Breast epithelium (tissue), 4 donors: ENCODE measurements at regions not wholly inside any gene's neighbourhood (a gene's known extent, or its start where the extent isn't known, plus 50 kb on each side); places are given as distances from the start of the nearest gene placed in this dataset.

Source experiments
- DNase-seq, 2 donors: peaks; one replicate each; pipeline ENCODE4 v3.0.0-alpha.2; 2019; ENCODE audit warnings: low spot score in 2 of 2
- H3K27ac ChIP-seq, 2 donors: fragments of 200-600 bp; sonication (generic) in 1 of 2; one replicate each; pipeline ENCODE4 v1.5.1; 2016 to 2019; ENCODE audit warnings: mild to moderate bottlenecking in 1 of 2
- H3K27me3 ChIP-seq, 2 donors: fragments of 200-600 bp; sonication (generic) in 1 of 2; one replicate each; pipeline versions ENCODE4 v1.5.1 to v1.6.0; 2017 to 2019; ENCODE audit warnings: control low read depth in 1 of 2, mild to moderate bottlenecking in 1 of 2
- H3K36me3 ChIP-seq: fragments of 200-600 bp; one replicate; pipeline ENCODE4 v1.5.1; 2019
- H3K4me1 ChIP-seq, 2 donors: fragments of 200-600 bp; sonication (generic); one replicate each; pipeline ENCODE4 v1.5.1; 2016 to 2019; ENCODE audit warnings: control low read depth in 1 of 2
- H3K4me3 ChIP-seq, 3 donors: fragments of 200-600 bp; sonication (generic); 1 replicate in 2 of 3; 2 replicates in 1 of 3; pipeline ENCODE4 v1.5.1; 2016 to 2019; ENCODE audit warnings: mild to moderate bottlenecking in 3 of 3, moderate library complexity in 2 of 3
- H3K9me3 ChIP-seq, 2 donors: fragments of 200-600 bp; sonication (generic) in 1 of 2; one replicate each; pipeline ENCODE4 v1.5.1; 2016 to 2019; ENCODE audit warnings: control low read depth in 1 of 2
- POLR2A ChIP-seq: fragments of 450-650 bp; IDR thresholded peaks from one replicate; pipeline ENCODE4 v1.6.1; 2016; ENCODE audit warnings: antibody characterized with exemption, mild to moderate bottlenecking, moderate library complexity
- POLR2AphosphoS5 ChIP-seq, 3 donors: sonication (generic); formaldehyde crosslinking; IDR thresholded peaks; one replicate each; pipeline ENCODE4 v1.6.1; 2017; ENCODE audit warnings: antibody characterized with exemption in 3 of 3
- intact Hi-C: fragments of 100-400 bp; cut with DNase I; formaldehyde crosslinking; loops from one replicate; pipeline ENCODE4 v1.15.1; 2023; ENCODE audit warnings: low total_unique reads
- TF ChIP-seq, protein P1 (sequence below), 3 donors: fragments of 450-650 bp; IDR thresholded peaks; one replicate each; pipeline ENCODE4 v1.5.1; 2016 to 2017; ENCODE audit warnings: antibody characterized with exemption in 3 of 3, mild to moderate bottlenecking in 3 of 3, moderate library complexity in 3 of 3

DNA sequence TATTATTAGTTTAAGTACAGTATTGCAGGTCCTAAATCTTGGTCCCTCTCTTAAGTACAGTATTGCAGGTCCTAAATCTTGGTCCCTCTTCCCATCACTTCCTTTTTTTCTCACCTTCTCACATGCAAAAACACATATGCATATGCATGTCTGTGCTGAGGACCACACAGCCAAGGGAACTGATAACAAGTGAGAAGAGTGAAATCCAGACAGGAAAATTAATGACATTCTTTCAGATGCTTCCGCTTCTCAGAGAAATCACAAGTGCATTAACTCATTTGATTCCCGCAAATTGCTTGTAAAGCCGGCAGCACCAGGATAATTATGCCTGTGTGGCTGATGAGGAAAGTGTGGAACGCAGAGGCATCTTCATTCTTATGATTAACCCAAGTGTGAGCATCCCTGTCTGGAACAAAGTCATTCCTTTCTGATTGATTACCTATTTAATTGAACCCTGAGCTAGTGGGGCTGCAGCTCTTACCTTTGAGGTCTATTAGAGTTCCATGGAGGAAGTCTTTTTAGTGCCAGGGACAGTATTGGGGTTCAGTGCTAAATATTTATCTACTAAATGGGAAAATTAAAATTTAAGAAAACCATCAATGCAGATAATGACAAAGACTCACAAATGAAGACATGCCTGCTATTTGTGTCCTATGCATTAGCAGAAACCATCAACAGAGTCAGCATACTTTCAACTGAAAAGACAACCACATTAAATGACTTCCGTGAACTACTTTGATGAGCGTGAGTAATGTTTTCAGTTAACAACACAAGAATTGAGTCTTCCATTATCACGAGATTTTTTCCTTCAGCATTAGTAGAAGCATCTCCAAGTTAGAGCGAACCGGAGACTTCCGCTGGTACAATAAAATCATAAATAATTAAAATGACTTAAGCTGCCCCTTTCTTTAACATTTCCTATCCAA is 220.4 kb upstream of the SLC35G4 start:
- Histone ChIP-seq H3K27ac (no peak overlapping the region), H3K4me1 (no peaks in the 10 kb centered on the region), H3K9me3 (no peaks in the 10 kb centered on the region), H3K27me3 (no peaks in the 10 kb centered on the region), H3K36me3 (no peaks in the 10 kb centered on the region), H3K4me3 (no peak overlapping the region)
- intact Hi-C loops, result no loop called here
- no peak for DNase-seq
- TF ChIP-seq, protein P1, sequence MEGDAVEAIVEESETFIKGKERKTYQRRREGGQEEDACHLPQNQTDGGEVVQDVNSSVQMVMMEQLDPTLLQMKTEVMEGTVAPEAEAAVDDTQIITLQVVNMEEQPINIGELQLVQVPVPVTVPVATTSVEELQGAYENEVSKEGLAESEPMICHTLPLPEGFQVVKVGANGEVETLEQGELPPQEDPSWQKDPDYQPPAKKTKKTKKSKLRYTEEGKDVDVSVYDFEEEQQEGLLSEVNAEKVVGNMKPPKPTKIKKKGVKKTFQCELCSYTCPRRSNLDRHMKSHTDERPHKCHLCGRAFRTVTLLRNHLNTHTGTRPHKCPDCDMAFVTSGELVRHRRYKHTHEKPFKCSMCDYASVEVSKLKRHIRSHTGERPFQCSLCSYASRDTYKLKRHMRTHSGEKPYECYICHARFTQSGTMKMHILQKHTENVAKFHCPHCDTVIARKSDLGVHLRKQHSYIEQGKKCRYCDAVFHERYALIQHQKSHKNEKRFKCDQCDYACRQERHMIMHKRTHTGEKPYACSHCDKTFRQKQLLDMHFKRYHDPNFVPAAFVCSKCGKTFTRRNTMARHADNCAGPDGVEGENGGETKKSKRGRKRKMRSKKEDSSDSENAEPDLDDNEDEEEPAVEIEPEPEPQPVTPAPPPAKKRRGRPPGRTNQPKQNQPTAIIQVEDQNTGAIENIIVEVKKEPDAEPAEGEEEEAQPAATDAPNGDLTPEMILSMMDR (IDR thresholded peaks at IDR 0.05), result no peak
- no peak for TF ChIP-seq POLR2AphosphoS5 (IDR thresholded peaks at IDR 0.05)
- no peak for TF ChIP-seq POLR2A

DNA sequence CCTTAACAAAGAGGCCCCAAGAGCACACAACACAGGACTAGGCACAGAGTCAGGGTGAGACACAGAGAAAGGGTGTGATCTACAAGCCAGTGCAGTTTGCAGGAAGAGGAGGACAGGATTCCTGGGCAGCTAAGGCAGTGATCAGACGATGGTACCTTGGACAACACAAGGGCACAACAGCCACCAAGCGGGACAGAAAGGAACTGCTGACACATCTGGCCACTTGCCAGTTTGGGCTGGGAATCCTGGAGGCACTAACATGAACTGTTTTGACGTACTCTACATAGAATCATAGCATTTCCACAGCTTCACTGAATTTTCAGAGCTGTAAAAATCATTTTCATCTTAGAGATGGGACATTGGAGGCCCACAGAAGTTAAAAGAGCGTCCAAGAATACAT is 221.5 kb upstream of the SLC35G4 start:
- Histone ChIP-seq H3K36me3 (no peaks in the 10 kb centered on the region), H3K4me3 (no peak overlapping the region), H3K27ac (no peak overlapping the region), H3K4me1 (no peaks in the 10 kb centered on the region), H3K9me3 (no peaks in the 10 kb centered on the region), H3K27me3 (no peaks in the 10 kb centered on the region)
- TF ChIP-seq POLR2AphosphoS5 (IDR thresholded peaks at IDR 0.05), result no peak
- TF ChIP-seq, protein P1 (IDR thresholded peaks at IDR 0.05), result peak in 2 of 3 donors; percentile 14 to 27
- intact Hi-C loops, result no loop called here
- no peak for DNase-seq

DNA sequence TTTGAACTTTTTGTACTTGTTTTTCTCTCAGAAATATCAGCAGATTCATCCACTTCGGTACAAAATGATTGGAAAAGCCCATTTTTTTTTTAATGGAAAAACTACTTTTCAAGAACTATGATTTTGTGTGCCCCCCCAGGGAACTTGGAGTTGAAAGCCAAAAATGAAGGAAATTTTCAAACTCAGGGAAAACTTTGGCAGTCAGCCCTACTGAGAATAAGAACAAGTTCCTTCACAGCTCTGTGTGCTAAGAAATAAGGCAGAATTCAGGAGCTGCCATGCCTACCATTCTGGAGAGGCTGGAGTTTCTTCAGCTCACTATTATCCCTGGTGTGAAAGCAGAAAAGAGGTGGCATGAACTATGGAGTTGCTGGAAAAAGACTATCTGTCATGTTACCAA is 226.0 kb upstream of the SLC35G4 start:
- H3K4me3 ChIP-seq, result no peak overlapping the region
- no peaks in the 10 kb centered on the region for H3K27me3 ChIP-seq
- intact Hi-C loops, result no loop called here
- DNase-seq, result no peak
- H3K27ac ChIP-seq, result no peak overlapping the region
- no peaks in the 10 kb centered on the region for H3K4me1 ChIP-seq
- H3K36me3 ChIP-seq, result no peaks in the 10 kb centered on the region
- no peaks in the 10 kb centered on the region for H3K9me3 ChIP-seq
- no peak for TF ChIP-seq POLR2A
- TF ChIP-seq, protein P1 (IDR thresholded peaks at IDR 0.05), result no peak
- no peak for TF ChIP-seq POLR2AphosphoS5 (IDR thresholded peaks at IDR 0.05)

DNA sequence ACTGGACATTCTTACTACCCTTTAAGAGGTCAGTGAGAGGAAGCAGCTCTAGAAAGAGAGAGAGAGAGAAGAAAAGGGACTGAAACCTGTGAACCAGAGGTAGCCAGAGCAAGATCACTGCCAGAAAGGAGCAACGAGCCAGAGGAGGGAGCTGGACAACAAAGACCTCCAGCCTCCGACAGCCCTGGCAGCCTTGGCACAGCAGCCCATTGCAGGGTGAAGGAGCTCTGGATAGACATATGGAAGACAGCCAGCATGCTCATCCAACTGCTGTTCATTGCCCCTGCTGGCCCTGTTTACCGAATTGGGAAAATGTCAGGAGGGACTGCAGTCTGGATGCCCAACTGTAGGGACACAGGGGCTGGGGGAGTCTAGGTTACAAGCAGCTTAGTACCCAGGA is 228.4 kb upstream of the SLC35G4 start:
- TF ChIP-seq POLR2A, result no peak
- TF ChIP-seq POLR2AphosphoS5 (IDR thresholded peaks at IDR 0.05), result no peak
- TF ChIP-seq, protein P1 (IDR thresholded peaks at IDR 0.05), result no peak
- no peak for DNase-seq
- intact Hi-C loops, result no loop called here
- H3K27me3 ChIP-seq, result no peaks in the 10 kb centered on the region
- no peaks in the 10 kb centered on the region for H3K36me3 ChIP-seq
- no peaks in the 10 kb centered on the region for H3K9me3 ChIP-seq
- no peak overlapping the region for H3K27ac ChIP-seq
- H3K4me3 ChIP-seq, result no peak overlapping the region
- no peaks in the 10 kb centered on the region for H3K4me1 ChIP-seq

DNA sequence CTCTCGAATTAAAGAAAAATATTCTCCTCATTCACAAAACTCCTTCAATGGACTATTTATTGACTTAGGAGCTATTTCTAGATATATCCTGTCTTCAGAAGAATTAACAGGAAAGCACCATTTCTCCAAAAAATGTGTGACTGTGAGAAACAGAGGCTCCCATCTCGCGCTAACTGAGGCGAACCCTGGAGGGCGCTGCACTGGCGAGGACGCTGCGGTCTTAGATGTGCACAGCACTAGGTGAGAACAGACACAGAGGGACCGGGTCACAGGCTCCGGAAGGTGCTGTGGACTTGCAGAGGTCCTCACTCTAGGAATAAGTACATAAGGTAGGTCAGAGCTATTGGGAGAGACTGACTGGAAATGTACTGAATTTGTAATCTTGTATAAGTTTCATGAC is 229.7 kb upstream of the SLC35G4 start:
- no peaks in the 10 kb centered on the region for H3K4me1 ChIP-seq
- H3K27me3 ChIP-seq, result no peaks in the 10 kb centered on the region
- TF ChIP-seq, protein P1 (IDR thresholded peaks at IDR 0.05), result no peak
- TF ChIP-seq POLR2A, result no peak
- TF ChIP-seq POLR2AphosphoS5 (IDR thresholded peaks at IDR 0.05), result no peak
- no peaks in the 10 kb centered on the region for H3K36me3 ChIP-seq
- H3K4me3 ChIP-seq, result no peak overlapping the region
- no peak overlapping the region for H3K27ac ChIP-seq
- no peaks in the 10 kb centered on the region for H3K9me3 ChIP-seq
- intact Hi-C loops, result no loop called here
- DNase-seq, result no peak
